ENCODE measurements at regions not wholly inside any gene's neighbourhood (a gene's known extent, or its start where the extent isn't known, plus 50 kb on each side); places are given as distances from the start of the nearest gene placed in this dataset.

DNA sequence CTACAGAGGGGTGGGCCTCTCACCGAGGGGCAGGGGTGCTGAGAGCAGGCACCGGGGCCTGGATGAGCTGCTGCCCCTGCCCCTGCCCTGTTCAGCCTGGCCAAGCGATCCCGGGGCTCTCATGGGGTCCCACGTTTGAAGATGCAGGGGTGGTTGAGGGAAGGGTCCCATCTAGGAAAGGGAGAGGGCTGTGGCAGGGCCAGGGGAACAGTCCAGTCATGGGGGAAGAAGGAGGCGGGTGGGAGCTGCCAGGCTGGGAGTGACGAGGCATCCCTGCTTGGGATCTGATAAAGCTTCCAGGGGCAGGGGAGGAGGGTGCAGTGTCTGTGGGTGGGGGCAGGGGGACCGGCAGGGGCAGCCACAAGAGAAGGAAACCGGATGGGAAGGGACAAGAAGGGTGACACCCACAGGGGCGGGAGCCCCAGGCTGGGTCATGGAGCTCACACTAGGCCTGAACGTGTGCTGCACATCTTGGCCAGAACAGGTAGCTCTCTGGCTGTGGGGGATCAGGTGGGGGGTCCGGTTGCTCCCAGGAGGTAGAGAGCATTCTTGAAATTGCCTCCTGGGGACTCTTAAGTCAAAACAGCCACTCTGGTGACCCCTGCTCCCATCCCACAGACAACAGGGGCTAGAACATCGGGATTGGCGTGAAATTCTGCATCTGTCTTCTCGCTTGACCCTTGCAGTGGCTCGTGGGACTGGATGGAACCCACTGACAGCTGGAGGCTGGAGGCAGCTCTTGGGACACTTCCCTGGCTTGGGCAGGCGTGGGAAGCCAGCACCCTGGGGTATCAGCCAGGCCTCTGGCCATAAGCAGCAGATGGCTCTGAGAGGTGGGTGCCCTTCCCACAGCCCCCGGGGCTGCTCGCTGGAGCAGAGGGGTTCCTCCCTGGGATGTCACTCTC is 58.0 kb upstream of the GATA5 start:
- CTCF ChIA-PET = no interaction called here
- ATAC-seq = 0 out of 2 replicates have a peak, but pooled peaks have one; percentile 46
- BruUV-seq (replicated peaks) = no TSS peak
- no peak for DNase-seq (ENCODE audit: low read depth, low spot score)
- H3K36me3 ChIP-seq (ENCODE audit: control insufficient read depth, insufficient read depth, low read length) = no peaks in the 10 kb centered on the region
- no peaks in the 10 kb centered on the region for H3K27me3 ChIP-seq (ENCODE audit: control insufficient read depth, insufficient read depth, low read length)
- TF ChIP-seq CTCF (IDR thresholded peaks at IDR 0.05) = no peak
- no peak for TF ChIP-seq SIN3A (IDR thresholded peaks at IDR 0.05; ENCODE audit: borderline replicate concordance, insufficient read depth, low read depth, low read length)
- no peak for TF ChIP-seq POLR2AphosphoS5 (IDR thresholded peaks at IDR 0.05; ENCODE audit: low read depth, low read length)
- TF ChIP-seq REST (IDR thresholded peaks at IDR 0.05; ENCODE audit: insufficient read depth in 1 of 2, low read depth in 2 of 2, low read length in 1 of 2) = no peak
- no peak for TF ChIP-seq TCF7L2 (IDR thresholded peaks at IDR 0.05; ENCODE audit: low read depth, low read length)
- in situ Hi-C loops (cut with HindIII; ENCODE audit: low pct_unique_long_range_greater_than_20kb, low sequenced_read_pairs) = no loop called here
- POLR2A ChIA-PET = no interaction called here
- intact Hi-C loops (cut with micrococcal nuclease; ENCODE audit: unreplicated experiment) = no loop called here
- peaks cover 15% of the 10 kb centered on the region for H3K4me1 ChIP-seq (ENCODE audit: control insufficient read depth, insufficient read depth, low read length)
- H3K9me3 ChIP-seq (ENCODE audit: control insufficient read depth, insufficient read depth, low read depth, low read length) = no peaks in the 10 kb centered on the region
- H3K27ac ChIP-seq (ENCODE audit: low read length) = no peak overlapping the region
- H3K4me3 ChIP-seq (ENCODE audit: low read depth in 2 of 2, low read length in 2 of 2) = no peak overlapping the region

GRCh38 chr20:62534526-62535221 is 58.9 kb upstream of the GATA5 start:
- DNase-seq (ENCODE audit: low read depth, low spot score) (no peak), ATAC-seq (no peak)
- H3K4me3 ChIP-seq (ENCODE audit: low read depth in 2 of 2, low read length in 2 of 2) = no peak overlapping the region
- no peak overlapping the region for H3K27ac ChIP-seq (ENCODE audit: low read length)
- POLR2A ChIA-PET = no interaction called here
- no peaks in the 10 kb centered on the region for H3K27me3 ChIP-seq (ENCODE audit: control insufficient read depth, insufficient read depth, low read length)
- no peaks in the 10 kb centered on the region for H3K36me3 ChIP-seq (ENCODE audit: control insufficient read depth, insufficient read depth, low read length)
- intact Hi-C loops (cut with micrococcal nuclease; ENCODE audit: unreplicated experiment) (no loop called here), in situ Hi-C loops (cut with HindIII; ENCODE audit: low pct_unique_long_range_greater_than_20kb, low sequenced_read_pairs) (no loop called here)
- no peak for TF ChIP-seq POLR2AphosphoS5 (IDR thresholded peaks at IDR 0.05; ENCODE audit: low read depth, low read length)
- TF ChIP-seq TCF7L2 (IDR thresholded peaks at IDR 0.05; ENCODE audit: low read depth, low read length) = no peak
- no peak for TF ChIP-seq REST (IDR thresholded peaks at IDR 0.05; ENCODE audit: insufficient read depth in 1 of 2, low read depth in 2 of 2, low read length in 1 of 2)
- no TSS peak for BruUV-seq (replicated peaks)
- CTCF ChIA-PET = interaction anchor here (0.6 kb wide), 1 partner anchor 155 kb away, joined by 3 read pairs; no protein-coding TSS in a partner anchor
- no peaks in the 10 kb centered on the region for H3K9me3 ChIP-seq (ENCODE audit: control insufficient read depth, insufficient read depth, low read depth, low read length)
- peaks cover 20% of the 10 kb centered on the region for H3K4me1 ChIP-seq (ENCODE audit: control insufficient read depth, insufficient read depth, low read length)
